ENCODE measurements at regions not wholly inside any gene's neighbourhood (a gene's known extent, or its start where the extent isn't known, plus 50 kb on each side); places are given as distances from the start of the nearest gene placed in this dataset.

DNA sequence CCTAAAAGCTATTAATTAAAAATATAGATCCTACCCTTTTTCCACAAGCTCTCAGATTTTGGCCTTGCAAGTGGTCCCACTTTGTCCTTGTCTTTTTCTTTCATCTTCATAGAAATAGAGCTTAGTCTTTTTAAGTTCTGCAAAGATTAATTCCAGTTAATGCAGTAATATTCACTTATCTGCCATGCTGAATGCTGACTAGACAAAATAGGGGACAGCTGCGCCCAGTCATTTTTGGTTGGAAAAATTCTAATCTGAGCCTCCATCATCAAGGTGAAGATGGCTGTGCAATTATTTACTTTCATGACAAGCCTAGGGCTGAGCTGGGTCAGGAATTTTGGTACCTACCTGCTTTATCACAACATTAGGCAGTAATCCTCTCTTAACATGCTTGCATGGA lies 241.3 kb upstream of the CXorf66 start:
- TF ChIP-seq CTCF (IDR thresholded peaks at IDR 0.05) (no peak), POLR2A (IDR thresholded peaks at IDR 0.05) (no peak), EP300 (IDR thresholded peaks at IDR 0.05) (no peak)

Data from suprapubic skin (tissue), 3 donors.